Osteoblast (primary cell): ENCODE measurements at regions not wholly inside any gene's neighbourhood (a gene's known extent, or its start where the extent isn't known, plus 50 kb on each side); places are given as distances from the start of the nearest gene placed in this dataset.

Experiments
- DNase-seq: peaks from one replicate; pipeline ENCODE4 v3.0.0; 2011; ENCODE audit warnings: low spot score, mixed read lengths; ENCODE audit not compliant: insufficient read length; ENCODE audit errors: missing footprints
- H2AFZ ChIP-seq: 2 replicates; pipeline ENCODE4 v1.6.0; 2011; ENCODE audit warnings: mild to moderate bottlenecking, low read length
- H3K27ac ChIP-seq: 2 replicates; pipeline ENCODE4 v1.5.1; 2011; ENCODE audit warnings: mild to moderate bottlenecking, low read depth, low read length, moderate library complexity
- H3K27me3 ChIP-seq: 2 replicates; pipeline ENCODE4 v1.6.0; 2012; ENCODE audit warnings: mild to moderate bottlenecking, control low read depth, inconsistent platforms, low read length, moderate library complexity; ENCODE audit not compliant: insufficient read depth
- H3K36me3 ChIP-seq: 2 replicates; pipeline ENCODE4 v1.5.1; 2011; ENCODE audit warnings: mild to moderate bottlenecking, low read length, control low read depth, moderate library complexity; ENCODE audit not compliant: insufficient read depth
- H3K4me1 ChIP-seq: 2 replicates; pipeline ENCODE4 v1.5.1; 2011; ENCODE audit warnings: mild to moderate bottlenecking, low read length, control low read depth, moderate library complexity; ENCODE audit not compliant: insufficient read depth
- H3K4me2 ChIP-seq: 2 replicates; pipeline ENCODE4 v1.6.0; 2011; ENCODE audit warnings: mild to moderate bottlenecking, low read length; ENCODE audit not compliant: insufficient read depth
- H3K4me3 ChIP-seq: fragments of 200-600 bp; sonication (generic); 3 replicates; pipeline ENCODE4 v1.5.1; 2012; ENCODE audit warnings: mild to moderate bottlenecking, low read length, inconsistent platforms; ENCODE audit not compliant: insufficient read depth
- H3K79me2 ChIP-seq: 2 replicates; pipeline ENCODE4 v1.6.0; 2012; ENCODE audit warnings: mild to moderate bottlenecking, low read length, control low read depth, inconsistent platforms; ENCODE audit not compliant: insufficient read depth
- H3K9me3 ChIP-seq: 2 replicates; pipeline ENCODE4 v1.5.1; 2011; ENCODE audit warnings: low read depth, low read length, control low read depth
- H4K20me1 ChIP-seq: 2 replicates; pipeline ENCODE4 v1.6.0; 2012; ENCODE audit warnings: mild to moderate bottlenecking, low read length, control low read depth; ENCODE audit not compliant: insufficient read depth
- CTCF ChIP-seq: IDR thresholded peaks from 2 replicates; pipeline ENCODE4 v1.5.1; 2011; ENCODE audit warnings: mild to moderate bottlenecking, low read depth, low read length, moderate library complexity; ENCODE audit errors: extremely low read depth

GRCh38 chr1:191641420-191642260, 516.6 kb upstream of the RGS18 start:
- Histone ChIP-seq H3K27me3 (no peaks in the 10 kb centered on the region), H3K36me3 (no peaks in the 10 kb centered on the region), H3K4me3 (peak overlapping the region; percentile 58), H3K4me2 (peak overlapping the region; percentile 56), H3K4me1 (no peaks in the 10 kb centered on the region), H3K27ac (peak overlapping the region; percentile 71), H3K79me2 (no peaks in the 10 kb centered on the region), H2AFZ (peak overlapping the region; percentile 67), H4K20me1 (no peaks in the 10 kb centered on the region), H3K9me3 (no peaks in the 10 kb centered on the region)
- TF ChIP-seq CTCF = no peak
- DNase-seq = no peak

- H2AFZ ChIP-seq = no peak overlapping the region
- H3K4me2 ChIP-seq = no peak overlapping the region
- no peaks in the 10 kb centered on the region for H4K20me1 ChIP-seq
- H3K9me3 ChIP-seq = no peaks in the 10 kb centered on the region
- H3K27me3 ChIP-seq = no peaks in the 10 kb centered on the region
- no peak overlapping the region for H3K27ac ChIP-seq
- no peak overlapping the region for H3K4me3 ChIP-seq
- no peaks in the 10 kb centered on the region for H3K79me2 ChIP-seq
- H3K36me3 ChIP-seq = no peaks in the 10 kb centered on the region
- no peaks in the 10 kb centered on the region for H3K4me1 ChIP-seq
- no peak for TF ChIP-seq CTCF
- no peak for DNase-seq
These were observed 515.2 kb upstream of the RGS18 start for GRCh38 chr1:191643060-191643459.

- no peak overlapping the region for H3K4me3 ChIP-seq
- no peaks in the 10 kb centered on the region for H3K36me3 ChIP-seq
- H3K79me2 ChIP-seq = no peaks in the 10 kb centered on the region
- no peak overlapping the region for H2AFZ ChIP-seq
- DNase-seq = no peak
- TF ChIP-seq CTCF = no peak
- H3K4me2 ChIP-seq = no peak overlapping the region
- no peak overlapping the region for H3K27ac ChIP-seq
- no peaks in the 10 kb centered on the region for H4K20me1 ChIP-seq
- no peaks in the 10 kb centered on the region for H3K9me3 ChIP-seq
- H3K4me1 ChIP-seq = no peaks in the 10 kb centered on the region
- no peaks in the 10 kb centered on the region for H3K27me3 ChIP-seq
These were observed 509.3 kb upstream of the RGS18 start for GRCh38 chr1:191648939-191649338.

GRCh38 chr1:191662051-191662450, 496.2 kb upstream of the RGS18 start:
- no peak overlapping the region for H2AFZ ChIP-seq
- H3K4me1 ChIP-seq = no peaks in the 10 kb centered on the region
- TF ChIP-seq CTCF = no peak
- no peaks in the 10 kb centered on the region for H3K9me3 ChIP-seq
- H3K27ac ChIP-seq = no peak overlapping the region
- H3K36me3 ChIP-seq = no peaks in the 10 kb centered on the region
- H3K79me2 ChIP-seq = no peaks in the 10 kb centered on the region
- no peak overlapping the region for H3K4me3 ChIP-seq
- H3K27me3 ChIP-seq = no peaks in the 10 kb centered on the region
- H4K20me1 ChIP-seq = no peaks in the 10 kb centered on the region
- no peak for DNase-seq
- no peak overlapping the region for H3K4me2 ChIP-seq
